Keratinocyte (primary cell): ENCODE measurements at regions not wholly inside any gene's neighbourhood (a gene's known extent, or its start where the extent isn't known, plus 50 kb on each side); places are given as distances from the start of the nearest gene placed in this dataset.

Experiments
- DNase-seq: peaks from one replicate; pipeline ENCODE4 v3.0.0-alpha.2; 2011; ENCODE audit warnings: low read depth, missing footprints, low spot score
- FAIRE-seq: peaks from 2 replicates; lab custom pipeline; 2011; peaks lifted over from hg19 to GRCh38; lab: Jason Lieb, UNC
- H2AFZ ChIP-seq: 2 replicates; pipeline ENCODE4 v1.6.0; 2012; ENCODE audit warnings: low read length, control low read depth, inconsistent platforms; ENCODE audit not compliant: control insufficient read depth
- H3K27ac ChIP-seq: 2 replicates; pipeline ENCODE4 v1.5.1; 2011; ENCODE audit warnings: low read length; ENCODE audit not compliant: control insufficient read depth, insufficient read depth
- H3K27me3 ChIP-seq: 3 replicates; pipeline ENCODE4 v1.6.0; 2011; ENCODE audit warnings: low read length; ENCODE audit not compliant: control insufficient read depth, insufficient read depth; ENCODE audit errors: extremely low read depth
- H3K36me3 ChIP-seq, 2 experiments: 2 replicates in 1 of 2; 3 replicates in 1 of 2; pipeline ENCODE4 v1.5.1; 2011; ENCODE audit warnings: low read length in 2 of 2, mild to moderate bottlenecking in 1 of 2; ENCODE audit not compliant: control insufficient read depth in 2 of 2, insufficient read depth in 2 of 2; ENCODE audit errors: extremely low read depth in 1 of 2
- H3K4me1 ChIP-seq: 3 replicates; pipeline ENCODE4 v1.5.1; 2011; ENCODE audit warnings: low read length; ENCODE audit not compliant: control insufficient read depth, insufficient read depth; ENCODE audit errors: extremely low read depth
- H3K4me2 ChIP-seq: 3 replicates; pipeline ENCODE4 v1.6.0; 2011; ENCODE audit warnings: low read depth, low read length; ENCODE audit not compliant: control insufficient read depth, insufficient read depth; ENCODE audit errors: extremely low read depth
- H3K4me3 ChIP-seq, 3 experiments: fragments of 200-600 bp in 1 of 3; sonication (generic) in 1 of 3; 2 replicates in 2 of 3; 3 replicates in 1 of 3; pipeline ENCODE4 v1.5.1; 2011 to 2016; ENCODE audit warnings: low read length in 3 of 3, mild to moderate bottlenecking in 3 of 3, control low read depth in 2 of 3, inconsistent platforms in 1 of 3, low read depth in 1 of 3, mixed read lengths in 1 of 3, mixed run types in 1 of 3, moderate library complexity in 1 of 3; ENCODE audit not compliant: control insufficient read depth in 2 of 3, insufficient read depth in 2 of 3; ENCODE audit errors: extremely low read depth in 1 of 3
- H3K79me2 ChIP-seq: 2 replicates; pipeline ENCODE4 v1.6.0; 2012; ENCODE audit warnings: low read length; ENCODE audit not compliant: control insufficient read depth, insufficient read depth
- H3K9ac ChIP-seq: 3 replicates; pipeline ENCODE4 v1.6.0; 2011; ENCODE audit warnings: low read length; ENCODE audit not compliant: control insufficient read depth, insufficient read depth; ENCODE audit errors: extremely low read depth
- H3K9me1 ChIP-seq: 3 replicates; pipeline ENCODE4 v1.6.0; 2011; ENCODE audit warnings: low read length; ENCODE audit not compliant: control insufficient read depth, insufficient read depth; ENCODE audit errors: extremely low read depth
- H3K9me3 ChIP-seq: 2 replicates; pipeline ENCODE4 v1.5.1; 2012; ENCODE audit warnings: low read depth, low read length; ENCODE audit not compliant: control insufficient read depth
- H4K20me1 ChIP-seq: 3 replicates; pipeline ENCODE4 v1.6.0; 2011; ENCODE audit warnings: low read length; ENCODE audit not compliant: control insufficient read depth, insufficient read depth; ENCODE audit errors: extremely low read depth
- CTCF ChIP-seq, 3 experiments: IDR thresholded peaks in 1 of 3; conservative IDR thresholded peaks in 1 of 3; optimal IDR thresholded peaks in 1 of 3; 2 replicates in 2 of 3; 3 replicates in 1 of 3; pipeline versions ENCODE3 to v1.5.1; 2011; ENCODE audit warnings: low read length in 3 of 3, mild to moderate bottlenecking in 3 of 3, moderate library complexity in 2 of 3, control low read depth in 1 of 3, inconsistent platforms in 1 of 3; ENCODE audit not compliant: insufficient read depth in 2 of 3; ENCODE audit errors: extremely low read depth in 1 of 3
- EZH2 ChIP-seq: IDR thresholded peaks from one replicate; pipeline ENCODE4 v1.6.1; 2012; ENCODE audit warnings: inconsistent platforms, mild to moderate bottlenecking, low read length, moderate library complexity
- dilution Hi-C: fragments of 300-500 bp; cut with MboI; formaldehyde crosslinking; loops from one replicate; pipeline ENCODE4 v1.7.0; 2020; ENCODE audit warnings: low sequenced_read_pairs; ENCODE audit not compliant: extremely low pct_ligation_motif_present

GRCh38 chr10:35885076-35885475 lies 243.0 kb upstream of the FZD8 start:
- no peaks in the 10 kb centered on the region for H3K9me3 ChIP-seq

GRCh38 chr10:35884657-35885071 lies 242.6 kb upstream of the FZD8 start:
- no peak for DNase-seq
- FAIRE-seq, result no peak
- dilution Hi-C loops, result no loop called here
- no peaks in the 10 kb centered on the region for H3K36me3 ChIP-seq
- H4K20me1 ChIP-seq, result no peaks in the 10 kb centered on the region
- H3K9me1 ChIP-seq, result no peaks in the 10 kb centered on the region
- H3K9me3 ChIP-seq, result no peaks in the 10 kb centered on the region
- H3K27me3 ChIP-seq, result no peaks in the 10 kb centered on the region
- no peak overlapping the region for H3K9ac ChIP-seq
- H3K4me2 ChIP-seq, result no peak overlapping the region
- H3K79me2 ChIP-seq, result no peaks in the 10 kb centered on the region
- H3K4me3 ChIP-seq, result no peak overlapping the region
- no peak overlapping the region for H2AFZ ChIP-seq
- H3K27ac ChIP-seq, result no peak overlapping the region
- peaks cover 14% of the 10 kb centered on the region for H3K4me1 ChIP-seq
- TF ChIP-seq EZH2, result no peak
- TF ChIP-seq CTCF (optimal IDR thresholded peaks at IDR 0.05 in 1 of 3, IDR thresholded peaks at IDR 0.05 in 1 of 3, conservative IDR thresholded peaks at IDR 0.05 in 1 of 3; ENCODE audit: extremely low read depth in 1 of 3, insufficient read depth in 2 of 3, low read length in 3 of 3), result no peak

More at GRCh38 chr10:35885076-35885475, 243.0 kb upstream of the FZD8 start:
- no peak overlapping the region for H3K9ac ChIP-seq
- no peaks in the 10 kb centered on the region for H3K79me2 ChIP-seq
- no peak overlapping the region for H3K4me3 ChIP-seq
- dilution Hi-C loops, result no loop called here
- FAIRE-seq, result no peak
- peaks cover 14% of the 10 kb centered on the region for H3K4me1 ChIP-seq
- H2AFZ ChIP-seq, result no peak overlapping the region
- no peaks in the 10 kb centered on the region for H3K9me1 ChIP-seq
- H3K36me3 ChIP-seq, result no peaks in the 10 kb centered on the region
- TF ChIP-seq EZH2 (no peak), CTCF (optimal IDR thresholded peaks at IDR 0.05 in 1 of 3, IDR thresholded peaks at IDR 0.05 in 1 of 3, conservative IDR thresholded peaks at IDR 0.05 in 1 of 3; ENCODE audit: extremely low read depth in 1 of 3, insufficient read depth in 2 of 3, low read length in 3 of 3) (no peak)
- no peaks in the 10 kb centered on the region for H4K20me1 ChIP-seq
- DNase-seq, result no peak
- H3K27ac ChIP-seq, result no peak overlapping the region
- no peak overlapping the region for H3K4me2 ChIP-seq
- H3K27me3 ChIP-seq, result no peaks in the 10 kb centered on the region
